ENCODE measurements at regions not wholly inside any gene's neighbourhood (a gene's known extent, or its start where the extent isn't known, plus 50 kb on each side); places are given as distances from the start of the nearest gene placed in this dataset.
"Not testable (repeated sequence)": the region's sequence is repeated elsewhere in the genome, so short reads cannot be mapped to it uniquely, and the experiment has no call there.

GRCh38 chr1:4256351-4256750 is 356.3 kb upstream of the C1orf174 start:
- Histone ChIP-seq H3K4me2 (ENCODE audit: low read length) (no peak overlapping the region), H3K79me2 (ENCODE audit: control insufficient read depth, low read length) (no peaks in the 10 kb centered on the region), H3F3A (ENCODE audit: control insufficient read depth, insufficient read depth) (no peaks in the 10 kb centered on the region), H3K4me3 (ENCODE audit: low read length) (no peak overlapping the region), H3K27ac (ENCODE audit: low read depth, low read length) (no peak overlapping the region), H3K9me2 (replicated peaks; ENCODE audit: control insufficient read depth, low read length) (no peaks in the 10 kb centered on the region), H3K36me3 (ENCODE audit: control insufficient read depth, low read length) (no peaks in the 10 kb centered on the region), H3K27me3 (ENCODE audit: control insufficient read depth, low read length) (no peaks in the 10 kb centered on the region), H4K20me1 (ENCODE audit: control insufficient read depth, insufficient read depth, low read depth, low read length) (no peaks in the 10 kb centered on the region), H3K9me3 (ENCODE audit: control insufficient read depth, insufficient read depth, low read length) (peaks cover 40% of the 10 kb centered on the region), H3K4me1 (ENCODE audit: control insufficient read depth, low read length) (peaks cover 9% of the 10 kb centered on the region; the same call in 1 of the 2 replicates)
- TF ChIP-seq CTCF (IDR thresholded peaks at IDR 0.05; ENCODE audit: low read depth, low read length, poor library complexity, severe bottlenecking) = no peak
- TF ChIP-seq EZH2phosphoT487 (IDR thresholded peaks at IDR 0.05; ENCODE audit: borderline replicate concordance, low read length) = no peak

GRCh38 chr1:4258146-4258777 is 358.2 kb upstream of the C1orf174 start:
- not testable (repeated sequence) for H3F3A ChIP-seq (ENCODE audit: control insufficient read depth, insufficient read depth); H3K36me3 ChIP-seq (ENCODE audit: control insufficient read depth, low read length); H3K9me2 ChIP-seq (replicated peaks; ENCODE audit: control insufficient read depth, low read length); H3K4me3 ChIP-seq (ENCODE audit: low read length); H3K27me3 ChIP-seq (ENCODE audit: control insufficient read depth, low read length); H3K4me2 ChIP-seq (ENCODE audit: low read length); H3K79me2 ChIP-seq (ENCODE audit: control insufficient read depth, low read length); H4K20me1 ChIP-seq (ENCODE audit: control insufficient read depth, insufficient read depth, low read depth, low read length); H3K27ac ChIP-seq (ENCODE audit: low read depth, low read length)
- H3K9me3 ChIP-seq (ENCODE audit: control insufficient read depth, insufficient read depth, low read length) = peaks cover 43% of the 10 kb centered on the region
- peaks cover 22% of the 10 kb centered on the region for H3K4me1 ChIP-seq (ENCODE audit: control insufficient read depth, low read length)

GRCh38 chr1:4261327-4261726 is 361.3 kb upstream of the C1orf174 start:
- no peak for TF ChIP-seq EZH2phosphoT487 (IDR thresholded peaks at IDR 0.05; ENCODE audit: borderline replicate concordance, low read length)
- no peak for TF ChIP-seq CTCF (IDR thresholded peaks at IDR 0.05; ENCODE audit: low read depth, low read length, poor library complexity, severe bottlenecking)

GRCh38 chr1:4262665-4263064 is 362.6 kb upstream of the C1orf174 start:
- Histone ChIP-seq H3K27ac (ENCODE audit: low read depth, low read length) (no peak overlapping the region), H3K4me3 (ENCODE audit: low read length) (peak overlapping the region; percentile 22; the same call in 1 of the 2 replicates), H3K9me3 (ENCODE audit: control insufficient read depth, insufficient read depth, low read length) (peaks cover 34% of the 10 kb centered on the region), H3K79me2 (ENCODE audit: control insufficient read depth, low read length) (no peaks in the 10 kb centered on the region), H4K20me1 (ENCODE audit: control insufficient read depth, insufficient read depth, low read depth, low read length) (no peaks in the 10 kb centered on the region), H3K27me3 (ENCODE audit: control insufficient read depth, low read length) (no peaks in the 10 kb centered on the region), H3F3A (ENCODE audit: control insufficient read depth, insufficient read depth) (no peaks in the 10 kb centered on the region; the same call in 1 of the 2 replicates), H3K4me2 (ENCODE audit: low read length) (peak overlapping the region; percentile 42), H3K36me3 (ENCODE audit: control insufficient read depth, low read length) (no peaks in the 10 kb centered on the region), H3K4me1 (ENCODE audit: control insufficient read depth, low read length) (peaks cover 27% of the 10 kb centered on the region), H3K9me2 (replicated peaks; ENCODE audit: control insufficient read depth, low read length) (no peaks in the 10 kb centered on the region)
- TF ChIP-seq EZH2phosphoT487 (IDR thresholded peaks at IDR 0.05; ENCODE audit: borderline replicate concordance, low read length) = no peak
- no peak for TF ChIP-seq CTCF (IDR thresholded peaks at IDR 0.05; ENCODE audit: low read depth, low read length, poor library complexity, severe bottlenecking)

More at GRCh38 chr1:4261327-4261726, 361.3 kb upstream of the C1orf174 start:
- Histone ChIP-seq H3K36me3 (ENCODE audit: control insufficient read depth, low read length) (no peaks in the 10 kb centered on the region), H3K4me1 (ENCODE audit: control insufficient read depth, low read length) (peaks cover 19% of the 10 kb centered on the region), H3F3A (ENCODE audit: control insufficient read depth, insufficient read depth) (no peaks in the 10 kb centered on the region; the same call in 1 of the 2 replicates), H3K4me3 (ENCODE audit: low read length) (no peak overlapping the region), H3K9me3 (ENCODE audit: control insufficient read depth, insufficient read depth, low read length) (peaks cover 43% of the 10 kb centered on the region), H3K9me2 (replicated peaks; ENCODE audit: control insufficient read depth, low read length) (no peaks in the 10 kb centered on the region), H4K20me1 (ENCODE audit: control insufficient read depth, insufficient read depth, low read depth, low read length) (no peaks in the 10 kb centered on the region), H3K79me2 (ENCODE audit: control insufficient read depth, low read length) (no peaks in the 10 kb centered on the region), H3K4me2 (ENCODE audit: low read length) (no peak overlapping the region), H3K27ac (ENCODE audit: low read depth, low read length) (no peak overlapping the region), H3K27me3 (ENCODE audit: control insufficient read depth, low read length) (no peaks in the 10 kb centered on the region)

Data from DOHH2 (cell line).